Breast epithelium (tissue), 3 donors: ENCODE measurements at regions not wholly inside any gene's neighbourhood (a gene's known extent, or its start where the extent isn't known, plus 50 kb on each side); places are given as distances from the start of the nearest gene placed in this dataset.

ENCODE experiments used
- CTCF ChIP-seq, 3 donors: fragments of 450-650 bp; IDR thresholded peaks; one replicate each; pipeline ENCODE4 v1.5.1; 2016 to 2017; ENCODE audit warnings: antibody characterized with exemption in 3 of 3, mild to moderate bottlenecking in 3 of 3, moderate library complexity in 3 of 3
- POLR2A ChIP-seq: fragments of 450-650 bp; IDR thresholded peaks from one replicate; pipeline ENCODE4 v1.6.1; 2016; ENCODE audit warnings: antibody characterized with exemption, mild to moderate bottlenecking, moderate library complexity

GRCh38 chr1:106249810-106250209 is 806.7 kb upstream of the PRMT6 start:
- TF ChIP-seq CTCF (IDR thresholded peaks at IDR 0.05) (no peak), POLR2A (no peak)
